Ishikawa (cell line): ENCODE measurements at regions not wholly inside any gene's neighbourhood (a gene's known extent, or its start where the extent isn't known, plus 50 kb on each side); places are given as distances from the start of the nearest gene placed in this dataset.

ENCODE experiments used
- CEBPB ChIP-seq: IDR thresholded peaks from 2 replicates; pipeline ENCODE4 v1.6.1; 2012
- CREB1 ChIP-seq: IDR thresholded peaks from 2 replicates; pipeline ENCODE4 v1.6.1; 2012; ENCODE audit warnings: low read depth
- EGR1 ChIP-seq: IDR thresholded peaks from 2 replicates; pipeline ENCODE4 v1.6.1; 2012
- EP300 ChIP-seq: IDR thresholded peaks from 2 replicates; pipeline ENCODE4 v1.6.1; 2012; ENCODE audit warnings: borderline replicate concordance
- FOXM1 ChIP-seq: IDR thresholded peaks from 2 replicates; pipeline ENCODE4 v1.6.1; 2012; ENCODE audit warnings: low read depth, borderline replicate concordance
- NFIC ChIP-seq: IDR thresholded peaks from 2 replicates; pipeline ENCODE4 v1.6.1; 2012
- RAD21 ChIP-seq: IDR thresholded peaks from 2 replicates; pipeline ENCODE4 v1.6.1; 2012; ENCODE audit warnings: low read depth
- TAF1 ChIP-seq: IDR thresholded peaks from 2 replicates; pipeline ENCODE4 v1.6.1; 2012; ENCODE audit warnings: low read depth, mild to moderate bottlenecking
- TCF12 ChIP-seq: IDR thresholded peaks from 2 replicates; pipeline ENCODE4 v1.6.1; 2012; ENCODE audit warnings: low read depth
- TEAD4 ChIP-seq: IDR thresholded peaks from 2 replicates; pipeline ENCODE4 v1.6.1; 2012
- YY1 ChIP-seq: IDR thresholded peaks from 2 replicates; pipeline ENCODE4 v1.6.1; 2012; ENCODE audit warnings: low read depth
- ZBTB7A ChIP-seq: IDR thresholded peaks from 2 replicates; pipeline ENCODE4 v1.6.1; 2012; ENCODE audit warnings: low read depth
- TF ChIP-seq, protein P1 (sequence below): IDR thresholded peaks from 2 replicates; pipeline ENCODE4 v1.6.1; 2012
- TF ChIP-seq, protein P2 (sequence below): IDR thresholded peaks from 2 replicates; pipeline ENCODE4 v1.6.1; 2012; ENCODE audit warnings: low read depth, mild to moderate bottlenecking
- TF ChIP-seq, protein P3 (sequence below): IDR thresholded peaks from 2 replicates; pipeline ENCODE4 v1.6.1; 2012

DNA sequence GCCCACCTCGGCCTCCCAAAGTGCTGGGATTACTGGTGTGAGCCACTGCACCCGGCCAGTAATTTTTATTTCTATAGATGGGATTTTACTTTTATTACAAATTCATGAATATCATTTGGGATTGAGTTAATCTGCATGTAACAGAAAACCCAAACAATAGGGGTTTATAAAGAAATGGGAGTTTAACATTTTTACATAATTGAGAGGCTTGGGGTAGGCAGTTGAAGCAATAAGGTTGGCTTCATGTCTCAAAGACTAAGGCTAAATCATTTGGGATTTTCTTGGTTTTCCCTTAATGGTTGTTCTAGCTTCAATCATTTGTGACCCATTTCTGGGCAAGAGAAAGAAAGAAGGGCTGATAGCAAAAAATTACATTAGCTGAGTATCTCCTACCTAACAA lies 118.7 kb upstream of the FOXD3 start:
- TF ChIP-seq RAD21: no peak
- no peak for TF ChIP-seq ZBTB7A

DNA sequence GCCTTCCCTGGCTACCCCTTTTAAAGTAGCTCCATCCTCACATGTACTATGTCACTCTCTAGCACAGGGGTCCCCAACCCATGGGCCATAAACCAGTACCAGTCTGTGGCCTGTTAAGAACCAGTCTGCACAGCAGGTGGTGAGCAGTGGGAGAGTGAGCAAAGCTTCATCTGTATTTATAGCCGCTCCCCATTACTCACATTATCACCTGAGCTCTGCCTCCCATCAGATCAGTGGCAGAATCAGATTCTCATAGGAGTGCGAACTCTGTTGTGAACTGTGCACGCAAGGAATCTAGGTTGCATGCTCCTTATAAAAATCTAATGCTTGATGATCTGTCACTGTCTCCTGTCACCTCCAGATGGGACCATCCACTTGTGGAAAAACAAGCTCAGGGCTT lies 116.6 kb upstream of the FOXD3 start:
- no peak for TF ChIP-seq ZBTB7A

DNA sequence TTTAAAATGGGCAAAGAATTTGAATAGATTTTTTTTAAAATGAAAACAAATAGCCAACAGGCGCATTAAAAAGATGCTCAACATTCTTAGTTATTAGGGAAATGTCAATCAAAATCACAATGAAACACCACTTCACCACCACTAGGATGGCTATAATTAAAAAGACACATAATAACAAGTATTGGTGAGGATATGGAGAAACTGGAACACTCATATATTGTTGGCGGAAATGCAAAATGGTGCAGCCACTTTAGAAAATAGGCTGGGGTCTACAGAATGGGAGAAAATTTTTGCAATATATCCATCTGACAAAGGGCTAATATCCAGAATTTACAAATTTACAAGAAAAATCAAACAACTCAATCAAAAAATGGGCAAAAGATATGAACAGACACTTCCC lies 107.8 kb upstream of the FOXD3 start:
- TF ChIP-seq RAD21 (no peak), NFIC (no peak), TEAD4 (no peak), FOXM1 (no peak), YY1 (no peak), CEBPB (no peak)
- TF ChIP-seq, protein P1, sequence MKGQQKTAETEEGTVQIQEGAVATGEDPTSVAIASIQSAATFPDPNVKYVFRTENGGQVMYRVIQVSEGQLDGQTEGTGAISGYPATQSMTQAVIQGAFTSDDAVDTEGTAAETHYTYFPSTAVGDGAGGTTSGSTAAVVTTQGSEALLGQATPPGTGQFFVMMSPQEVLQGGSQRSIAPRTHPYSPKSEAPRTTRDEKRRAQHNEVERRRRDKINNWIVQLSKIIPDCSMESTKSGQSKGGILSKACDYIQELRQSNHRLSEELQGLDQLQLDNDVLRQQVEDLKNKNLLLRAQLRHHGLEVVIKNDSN: no peak
- TF ChIP-seq, protein P2, sequence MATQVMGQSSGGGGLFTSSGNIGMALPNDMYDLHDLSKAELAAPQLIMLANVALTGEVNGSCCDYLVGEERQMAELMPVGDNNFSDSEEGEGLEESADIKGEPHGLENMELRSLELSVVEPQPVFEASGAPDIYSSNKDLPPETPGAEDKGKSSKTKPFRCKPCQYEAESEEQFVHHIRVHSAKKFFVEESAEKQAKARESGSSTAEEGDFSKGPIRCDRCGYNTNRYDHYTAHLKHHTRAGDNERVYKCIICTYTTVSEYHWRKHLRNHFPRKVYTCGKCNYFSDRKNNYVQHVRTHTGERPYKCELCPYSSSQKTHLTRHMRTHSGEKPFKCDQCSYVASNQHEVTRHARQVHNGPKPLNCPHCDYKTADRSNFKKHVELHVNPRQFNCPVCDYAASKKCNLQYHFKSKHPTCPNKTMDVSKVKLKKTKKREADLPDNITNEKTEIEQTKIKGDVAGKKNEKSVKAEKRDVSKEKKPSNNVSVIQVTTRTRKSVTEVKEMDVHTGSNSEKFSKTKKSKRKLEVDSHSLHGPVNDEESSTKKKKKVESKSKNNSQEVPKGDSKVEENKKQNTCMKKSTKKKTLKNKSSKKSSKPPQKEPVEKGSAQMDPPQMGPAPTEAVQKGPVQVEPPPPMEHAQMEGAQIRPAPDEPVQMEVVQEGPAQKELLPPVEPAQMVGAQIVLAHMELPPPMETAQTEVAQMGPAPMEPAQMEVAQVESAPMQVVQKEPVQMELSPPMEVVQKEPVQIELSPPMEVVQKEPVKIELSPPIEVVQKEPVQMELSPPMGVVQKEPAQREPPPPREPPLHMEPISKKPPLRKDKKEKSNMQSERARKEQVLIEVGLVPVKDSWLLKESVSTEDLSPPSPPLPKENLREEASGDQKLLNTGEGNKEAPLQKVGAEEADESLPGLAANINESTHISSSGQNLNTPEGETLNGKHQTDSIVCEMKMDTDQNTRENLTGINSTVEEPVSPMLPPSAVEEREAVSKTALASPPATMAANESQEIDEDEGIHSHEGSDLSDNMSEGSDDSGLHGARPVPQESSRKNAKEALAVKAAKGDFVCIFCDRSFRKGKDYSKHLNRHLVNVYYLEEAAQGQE: no peak

DNA sequence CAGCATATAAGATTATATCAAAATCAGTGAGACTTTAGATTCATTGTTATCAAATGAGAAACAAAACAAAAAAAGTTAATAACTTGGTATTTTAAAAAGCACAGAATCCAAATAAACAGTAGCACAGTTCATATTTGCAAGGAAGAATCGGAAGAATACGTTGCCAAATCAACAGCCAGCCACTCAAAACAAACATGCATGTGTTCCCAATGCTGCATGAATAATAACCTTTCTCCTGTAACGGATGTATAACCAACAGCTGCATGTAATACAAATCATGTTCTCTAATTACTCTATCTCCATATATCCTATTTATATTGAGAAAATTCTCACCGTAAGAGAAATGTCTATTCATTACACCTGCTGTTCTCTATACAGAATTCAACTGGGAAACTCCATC lies 98.9 kb upstream of the FOXD3 start:
- TF ChIP-seq EP300 (no peak), TEAD4 (no peak), TCF12 (no peak), CREB1 (no peak), RAD21 (no peak)
- TF ChIP-seq, protein P1: no peak
- TF ChIP-seq, protein P2: no peak

DNA sequence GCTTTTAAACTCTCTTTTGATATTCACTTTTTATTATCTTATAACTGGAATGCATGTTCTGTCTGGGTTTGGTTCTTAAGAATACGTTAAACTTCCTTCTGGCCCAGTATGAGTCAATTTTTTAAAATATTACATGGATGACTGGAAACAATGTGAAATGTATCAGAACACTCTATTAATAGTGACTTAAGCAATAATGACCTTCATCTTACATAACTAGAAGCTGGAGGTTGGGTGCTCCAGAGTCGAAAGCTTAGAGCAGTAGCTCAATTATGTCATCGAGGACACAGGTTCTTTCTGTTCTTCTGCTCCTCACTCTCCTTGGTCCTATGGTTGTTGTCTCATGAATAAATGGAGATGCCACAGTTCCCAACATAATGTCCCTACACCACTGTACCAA lies 91.6 kb upstream of the FOXD3 start:
- no peak for TF ChIP-seq RAD21
- no peak for TF ChIP-seq TAF1
- no peak for TF ChIP-seq TEAD4
- TF ChIP-seq TCF12: no peak
- no peak for TF ChIP-seq FOXM1
- TF ChIP-seq, protein P3, sequence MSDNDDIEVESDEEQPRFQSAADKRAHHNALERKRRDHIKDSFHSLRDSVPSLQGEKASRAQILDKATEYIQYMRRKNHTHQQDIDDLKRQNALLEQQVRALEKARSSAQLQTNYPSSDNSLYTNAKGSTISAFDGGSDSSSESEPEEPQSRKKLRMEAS: no peak
- TF ChIP-seq NFIC: no peak
- TF ChIP-seq, protein P2: no peak
- no peak for TF ChIP-seq CEBPB
- no peak for TF ChIP-seq ZBTB7A
- no peak for TF ChIP-seq EP300
- TF ChIP-seq, protein P1: no peak
- no peak for TF ChIP-seq EGR1
- TF ChIP-seq YY1: no peak
- TF ChIP-seq CREB1: no peak

DNA sequence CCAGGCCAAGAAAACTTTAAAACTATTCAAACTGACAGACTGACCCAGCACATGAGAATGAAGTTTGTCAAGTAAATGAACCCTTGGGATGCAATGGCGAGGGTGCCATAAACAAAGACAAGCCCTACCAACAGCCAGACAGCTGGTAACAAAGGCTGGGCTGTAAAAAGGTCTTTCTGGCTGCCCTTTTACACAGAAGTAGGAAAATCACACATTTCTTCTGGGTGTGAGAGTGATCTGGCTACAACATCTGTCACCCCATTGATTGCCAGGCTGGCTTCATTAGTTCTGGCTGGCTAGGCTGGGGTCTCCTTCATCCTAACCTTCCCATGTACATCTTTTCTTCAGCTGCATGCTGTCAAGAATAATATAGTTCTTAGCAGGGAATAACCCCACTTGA lies 83.6 kb upstream of the FOXD3 start:
- TF ChIP-seq TAF1 (no peak), TCF12 (no peak), CREB1 (no peak), EP300 (no peak), RAD21 (no peak), CEBPB (no peak), YY1 (no peak), FOXM1 (no peak), EGR1 (no peak), TEAD4 (no peak), NFIC (no peak), ZBTB7A (no peak)
- TF ChIP-seq, protein P2: no peak
- TF ChIP-seq, protein P3: no peak
